ENCODE measurements at regions not wholly inside any gene's neighbourhood (a gene's known extent, or its start where the extent isn't known, plus 50 kb on each side); places are given as distances from the start of the nearest gene placed in this dataset.

- CTCF ChIA-PET = interaction anchor here (1.2 kb wide), 1 partner anchor 14 kb away, joined by 3 read pairs; no protein-coding TSS in a partner anchor
- DNase-seq (no peak), ATAC-seq (ENCODE audit: low read depth) (no peak)
- H3K27ac ChIP-seq (ENCODE audit: low read length in 2 of 2) = peak overlapping the region in 1 of 2 donors; percentile 26
- intact Hi-C loops (cut with micrococcal nuclease) = loop anchor here (1.0 kb wide), 1 partner anchor 7 kb away; no protein-coding TSS in a partner anchor
- no peaks in the 10 kb centered on the region for H3K9me3 Mint-ChIP-seq (ENCODE audit: insufficient read depth)
- H3K4me1 Mint-ChIP-seq = peaks cover 81% of the 10 kb centered on the region
- H3K79me2 ChIP-seq (ENCODE audit: control insufficient read depth, insufficient read depth, low read length) = peaks cover 28% of the 10 kb centered on the region
- H4K20me1 ChIP-seq (ENCODE audit: control insufficient read depth, insufficient read depth, low read length, poor library complexity, severe bottlenecking) = no peaks in the 10 kb centered on the region
- H3K9ac ChIP-seq (ENCODE audit: low read length) = no peak overlapping the region
- no peaks in the 10 kb centered on the region for H3K9me3 ChIP-seq (ENCODE audit: control extremely low read depth in 1 of 3, control insufficient read depth in 2 of 3, insufficient read depth in 1 of 3, low read length in 2 of 3)
- no peak overlapping the region for H2AFZ ChIP-seq (ENCODE audit: insufficient read depth, low read depth, low read length, poor library complexity, severe bottlenecking)
- peaks cover 82 to 83% of the 10 kb centered on the region in 2 donors for H3K4me1 ChIP-seq (ENCODE audit: control insufficient read depth in 2 of 2, insufficient read depth in 2 of 2, low read length in 2 of 2)
- H3K27me3 Mint-ChIP-seq = no peaks in the 10 kb centered on the region
- TF ChIP-seq CTCF (IDR thresholded peaks at IDR 0.05) (no peak), EZH2 (IDR thresholded peaks at IDR 0.05; ENCODE audit: borderline replicate concordance, insufficient read depth, low read depth, low read length, poor library complexity, severe bottlenecking) (no peak)
- no peaks in the 10 kb centered on the region for H3K36me3 ChIP-seq (replicated peaks in 1 of 2; ENCODE audit: control extremely low read depth in 1 of 2, control insufficient read depth in 1 of 2, extremely low read depth in 1 of 2, insufficient read depth in 2 of 2, low read length in 1 of 2)
- peak overlapping the region; percentile 40 for H3K4me3 Mint-ChIP-seq
- peak overlapping the region; percentile 62 for H3K27ac Mint-ChIP-seq
- H3K4me3 ChIP-seq (ENCODE audit: control extremely low read depth in 1 of 5, extremely low read depth in 1 of 5, insufficient read depth in 1 of 5, low read depth in 2 of 5, low read length in 4 of 5) = no peak overlapping the region
- WGBS (ENCODE audit: insufficient coverage) = 59% methylated on average over 2 of the region's 2 CpGs
- POLR2A ChIA-PET = no interaction called here
- peak overlapping the region; percentile 32 for H3K4me2 ChIP-seq (replicated peaks; ENCODE audit: low read depth, low read length, poor library complexity, severe bottlenecking)
- H3K27me3 ChIP-seq (replicated peaks in 1 of 4; ENCODE audit: control extremely low read depth in 1 of 4, control insufficient read depth in 3 of 4, insufficient read depth in 4 of 4, low read length in 3 of 4) = no peaks in the 10 kb centered on the region
Observed at GRCh38 chr6:144336900-144337299, 51.8 kb downstream of the UTRN start.

GRCh38 chr6:144338474-144338873, 53.3 kb downstream of the UTRN start:
- ChIA-PET POLR2A (no interaction called here), CTCF (interaction anchor here (0.7 kb wide), 1 partner anchor 251 kb away, joined by 4 read pairs; no protein-coding TSS in a partner anchor)
- H3K27ac ChIP-seq (ENCODE audit: low read length in 2 of 2) = peak overlapping the region; percentile 64 to 67
- peak overlapping the region; percentile 35 for H3K4me3 Mint-ChIP-seq
- H3K27me3 ChIP-seq (replicated peaks in 1 of 4; ENCODE audit: control extremely low read depth in 1 of 4, control insufficient read depth in 3 of 4, insufficient read depth in 4 of 4, low read length in 3 of 4) = no peaks in the 10 kb centered on the region
- H3K79me2 ChIP-seq (ENCODE audit: control insufficient read depth, insufficient read depth, low read length) = peaks cover 43% of the 10 kb centered on the region
- H3K27me3 Mint-ChIP-seq = no peaks in the 10 kb centered on the region
- peak overlapping the region; percentile 45 for H3K4me2 ChIP-seq (replicated peaks; ENCODE audit: low read depth, low read length, poor library complexity, severe bottlenecking)
- intact Hi-C loops (cut with micrococcal nuclease) = no loop called here
- H3K9ac ChIP-seq (ENCODE audit: low read length) = no peak overlapping the region
- DNase-seq (no peak), ATAC-seq (ENCODE audit: low read depth) (no peak)
- H2AFZ ChIP-seq (ENCODE audit: insufficient read depth, low read depth, low read length, poor library complexity, severe bottlenecking) = no peak overlapping the region
- WGBS (ENCODE audit: insufficient coverage) = 86% methylated on average over 3 of the region's 6 CpGs
- H3K4me1 Mint-ChIP-seq = peaks cover 92% of the 10 kb centered on the region
- no peaks in the 10 kb centered on the region for H3K9me3 ChIP-seq (ENCODE audit: control extremely low read depth in 1 of 3, control insufficient read depth in 2 of 3, insufficient read depth in 1 of 3, low read length in 2 of 3)
- TF ChIP-seq CTCF (IDR thresholded peaks at IDR 0.05) (no peak), EZH2 (IDR thresholded peaks at IDR 0.05; ENCODE audit: borderline replicate concordance, insufficient read depth, low read depth, low read length, poor library complexity, severe bottlenecking) (no peak)
- no peaks in the 10 kb centered on the region for H3K9me3 Mint-ChIP-seq (ENCODE audit: insufficient read depth)
- H3K4me1 ChIP-seq (ENCODE audit: control insufficient read depth in 2 of 2, insufficient read depth in 2 of 2, low read length in 2 of 2) = peaks cover 95 to 96% of the 10 kb centered on the region in 2 donors
- no peak overlapping the region for H3K4me3 ChIP-seq (ENCODE audit: control extremely low read depth in 1 of 5, extremely low read depth in 1 of 5, insufficient read depth in 1 of 5, low read depth in 2 of 5, low read length in 4 of 5)
- H3K27ac Mint-ChIP-seq = peak overlapping the region; percentile 72
- no peaks in the 10 kb centered on the region for H3K36me3 ChIP-seq (replicated peaks in 1 of 2; ENCODE audit: control extremely low read depth in 1 of 2, control insufficient read depth in 1 of 2, extremely low read depth in 1 of 2, insufficient read depth in 2 of 2, low read length in 1 of 2)
- no peaks in the 10 kb centered on the region for H4K20me1 ChIP-seq (ENCODE audit: control insufficient read depth, insufficient read depth, low read length, poor library complexity, severe bottlenecking)
